ENCODE measurements at regions not wholly inside any gene's neighbourhood (a gene's known extent, or its start where the extent isn't known, plus 50 kb on each side); places are given as distances from the start of the nearest gene placed in this dataset.

GRCh38 chr1:4017636-4018365 lies 117.7 kb upstream of the C1orf174 start:
- DNase-seq, result no peak

GRCh38 chr1:4018466-4019146 lies 118.5 kb upstream of the C1orf174 start:
- no peak for DNase-seq

- no peak for DNase-seq
These were observed 119.1 kb upstream of the C1orf174 start for GRCh38 chr1:4019147-4019521.

GRCh38 chr1:4019606-4020331 lies 119.7 kb upstream of the C1orf174 start:
- no peak for DNase-seq

GRCh38 chr1:4020449-4020848 lies 120.4 kb upstream of the C1orf174 start:
- DNase-seq, result no peak

DNA sequence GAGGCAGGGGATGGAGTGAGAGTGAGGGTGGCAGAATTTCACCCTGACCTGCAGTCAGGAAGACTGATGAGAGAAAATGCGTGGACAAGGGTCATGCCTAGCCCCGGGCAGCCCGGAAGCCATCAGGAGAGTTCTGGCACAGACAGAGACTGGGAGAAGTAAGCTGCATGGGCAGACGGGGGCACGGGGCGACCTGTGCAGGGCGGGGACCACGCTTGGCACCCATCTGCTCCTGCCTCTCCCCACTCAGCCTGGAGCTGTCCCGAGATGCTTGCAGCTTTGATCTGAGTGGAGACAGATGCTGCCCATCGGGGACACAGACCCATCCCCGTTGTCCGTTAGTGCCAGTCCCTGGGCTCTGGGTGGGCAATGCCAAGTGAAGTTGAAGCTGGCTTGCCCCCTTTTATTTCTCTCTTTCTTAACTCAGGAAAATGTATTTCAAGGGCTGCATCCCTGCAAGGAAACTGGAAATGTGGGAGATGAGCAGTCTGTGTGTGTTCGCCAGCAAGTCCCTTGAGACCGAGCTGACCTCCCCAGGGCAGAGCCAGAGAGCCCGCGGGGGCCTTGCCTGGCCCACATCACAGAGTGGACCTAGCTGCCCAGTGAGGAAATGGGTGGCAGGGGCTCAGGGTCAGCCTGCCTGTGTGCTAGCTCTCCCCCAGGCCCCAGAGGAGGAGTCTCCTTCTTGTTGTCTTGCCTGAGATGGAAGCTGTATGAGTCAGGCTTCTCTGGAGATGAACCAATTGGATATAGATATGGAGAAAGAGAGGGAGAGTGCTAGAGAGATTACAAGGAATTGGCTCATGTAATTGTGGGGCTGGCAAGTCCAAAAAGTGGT lies 121.3 kb upstream of the C1orf174 start:
- no peak for DNase-seq

DNA sequence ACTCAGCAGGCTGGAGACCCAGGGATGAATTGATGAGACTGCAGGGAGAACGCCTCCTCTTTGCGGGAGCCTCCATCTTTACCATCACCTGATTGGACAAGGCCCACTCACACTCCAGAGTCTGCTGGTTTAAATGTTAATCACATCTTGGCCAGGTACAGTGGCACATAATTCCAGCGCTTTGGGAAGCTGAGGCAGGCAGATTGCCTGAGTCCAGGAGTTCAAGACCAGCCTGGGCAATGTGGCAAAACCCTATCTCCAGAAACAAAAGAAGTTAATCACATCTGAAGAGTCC lies 121.8 kb upstream of the C1orf174 start:
- DNase-seq, result no peak

DNA sequence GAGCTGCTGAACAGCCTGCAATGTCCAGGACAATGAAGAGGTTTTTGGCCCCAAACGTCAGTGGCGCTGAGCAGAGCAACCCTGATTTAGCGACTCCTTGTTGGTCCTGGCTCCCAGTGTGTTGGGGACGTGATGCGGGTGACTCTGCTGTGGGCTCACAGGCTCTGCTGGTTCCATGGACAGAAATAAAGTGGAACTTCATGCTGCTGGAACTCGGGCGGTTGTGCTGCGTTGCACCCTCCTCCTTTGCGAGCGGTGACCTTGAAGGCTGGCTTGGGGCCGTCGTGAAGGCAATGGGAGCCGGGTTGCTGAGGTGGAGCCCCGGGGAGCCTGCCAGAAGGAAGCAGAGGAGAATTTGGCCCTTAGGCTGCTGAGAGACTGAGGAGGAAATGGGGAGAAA lies 122.6 kb upstream of the C1orf174 start:
- no peak for DNase-seq

GRCh38 chr1:4023678-4024077 lies 123.6 kb upstream of the C1orf174 start:
- no peak for DNase-seq

DNA sequence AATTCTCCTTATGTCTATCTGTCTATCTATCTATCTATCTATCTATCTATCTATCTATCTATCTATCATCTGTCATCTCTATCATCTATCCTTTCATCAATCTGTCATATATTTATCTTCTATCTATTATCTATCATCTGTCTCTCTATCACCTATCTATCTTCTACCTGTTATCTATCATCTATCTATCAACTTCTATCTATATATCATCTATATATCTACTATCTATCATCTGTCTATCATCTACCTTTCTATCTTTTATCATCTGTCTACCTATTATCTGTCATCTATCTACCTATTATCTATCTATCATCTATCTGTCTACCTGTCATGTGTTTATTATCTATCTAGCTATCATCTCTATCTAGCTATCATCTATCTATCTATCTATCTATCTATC lies 124.7 kb upstream of the C1orf174 start:
- DNase-seq, result no peak

- DNase-seq, result no peak
These were observed 125.7 kb upstream of the C1orf174 start for GRCh38 chr1:4025752-4026151.

DNA sequence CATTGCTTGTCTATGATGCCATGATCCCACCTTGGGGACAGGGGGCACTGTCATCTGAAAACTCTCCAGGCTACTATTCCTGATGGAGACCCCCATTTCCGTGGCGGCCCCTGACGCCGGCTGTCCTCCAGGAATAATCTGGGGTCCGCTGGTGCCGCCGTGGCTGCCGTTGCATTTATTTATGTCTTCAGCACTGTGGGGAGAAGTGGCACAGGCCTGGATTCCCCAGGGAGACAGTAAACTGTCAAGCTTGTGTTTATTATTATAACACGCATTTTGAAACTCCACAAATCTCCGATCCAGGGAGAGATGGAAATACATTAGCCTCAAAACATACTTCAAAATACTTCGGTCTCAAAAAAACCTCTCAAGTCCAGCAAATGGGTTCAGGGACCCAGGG lies 126.9 kb upstream of the C1orf174 start:
- DNase-seq, result no peak

- no peak for DNase-seq
These were observed 127.5 kb upstream of the C1orf174 start for GRCh38 chr1:4027492-4028138.

- no peak for DNase-seq
These were observed 128.0 kb upstream of the C1orf174 start for GRCh38 chr1:4028139-4028501.

GRCh38 chr1:4029376-4029775 lies 129.3 kb upstream of the C1orf174 start:
- DNase-seq, result no peak

DNA sequence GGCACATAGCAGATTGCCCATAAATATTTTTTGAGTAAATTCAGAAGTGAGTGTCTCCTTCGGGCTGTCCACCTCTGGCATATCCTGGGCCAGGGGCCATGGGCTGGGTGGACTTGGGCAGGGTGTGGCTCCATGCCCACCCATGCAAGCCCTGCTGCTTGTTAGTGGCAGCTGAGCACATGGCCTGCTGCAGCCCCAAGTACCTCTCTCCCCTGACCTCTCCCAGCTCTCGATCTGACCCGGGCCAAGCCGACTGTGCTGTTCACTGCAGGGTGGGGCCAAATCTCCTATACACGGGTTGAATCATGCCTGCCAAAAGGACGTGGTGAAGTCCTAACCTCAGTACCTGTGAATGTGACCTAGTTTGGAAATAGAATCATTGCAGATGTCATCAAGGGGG lies 132.5 kb upstream of the C1orf174 start:
- DNase-seq, result no peak

DNA sequence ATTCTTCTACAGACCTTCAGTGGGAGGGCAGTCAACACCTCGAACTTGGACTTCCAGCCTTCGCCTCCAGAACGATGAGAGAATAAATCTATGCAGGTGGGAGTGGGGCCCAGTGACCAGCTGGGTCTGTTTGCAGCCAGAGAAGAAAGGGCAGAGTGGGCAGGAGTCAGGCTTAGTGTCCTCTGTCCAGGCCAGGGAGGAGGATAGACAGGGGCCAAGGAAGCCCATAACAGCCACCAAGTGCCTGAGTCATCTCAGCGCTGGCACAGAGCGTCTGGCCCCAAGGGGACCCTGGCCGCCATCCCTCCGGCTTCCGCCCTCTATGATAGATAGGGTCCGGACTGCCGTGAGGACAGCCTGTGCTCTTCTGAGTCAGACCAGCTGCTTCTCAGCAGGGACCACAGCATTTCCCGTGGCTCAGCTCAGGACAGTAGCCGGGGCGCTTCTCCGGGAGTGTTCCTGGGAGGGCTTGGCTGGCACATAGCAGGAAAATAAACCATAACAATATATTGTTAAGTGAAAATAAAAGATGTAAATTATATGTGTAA lies 133.1 kb upstream of the C1orf174 start:
- DNase-seq, result no peak

DNA sequence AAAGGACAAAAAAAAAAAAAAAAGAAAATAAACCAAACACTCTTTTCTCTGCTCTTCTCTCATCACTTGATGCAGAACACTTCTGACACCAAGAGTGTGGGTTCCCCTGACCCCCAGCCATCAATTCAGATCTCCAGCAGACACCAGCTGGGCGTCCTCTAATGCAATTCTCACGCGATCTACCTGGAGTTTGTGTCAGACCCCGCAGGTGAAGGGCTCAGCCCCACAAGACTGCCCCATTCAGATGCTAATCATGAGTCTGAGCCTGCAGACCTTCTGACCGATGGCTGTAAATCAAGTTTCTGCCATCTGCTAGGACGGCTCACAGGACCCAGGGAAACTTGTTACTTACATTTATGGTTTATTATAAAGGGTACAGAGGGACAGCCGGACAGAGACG lies 133.6 kb upstream of the C1orf174 start:
- DNase-seq, result no peak

- DNase-seq, result no peak
These were observed 134.3 kb upstream of the C1orf174 start for GRCh38 chr1:4034318-4034887.

DNA sequence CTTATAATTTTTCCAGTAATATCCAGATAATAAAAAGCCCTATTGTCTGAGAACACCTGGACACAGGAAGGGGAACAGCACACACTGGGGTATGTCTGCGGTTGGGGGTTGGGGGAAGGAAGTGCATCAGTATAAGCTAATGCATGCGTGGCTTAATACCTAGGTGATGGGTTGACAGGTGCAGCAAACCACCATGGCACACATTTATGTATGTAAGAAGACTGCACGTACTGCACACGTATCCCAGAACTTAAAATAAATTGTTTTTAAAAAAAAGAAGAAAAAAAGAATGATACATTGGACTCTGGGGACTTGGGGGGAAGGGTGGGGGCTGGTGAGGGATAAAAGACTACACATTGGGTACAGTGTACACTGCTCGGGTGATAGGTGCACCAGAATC lies 144.9 kb upstream of the C1orf174 start:
- no peak for DNase-seq

DNA sequence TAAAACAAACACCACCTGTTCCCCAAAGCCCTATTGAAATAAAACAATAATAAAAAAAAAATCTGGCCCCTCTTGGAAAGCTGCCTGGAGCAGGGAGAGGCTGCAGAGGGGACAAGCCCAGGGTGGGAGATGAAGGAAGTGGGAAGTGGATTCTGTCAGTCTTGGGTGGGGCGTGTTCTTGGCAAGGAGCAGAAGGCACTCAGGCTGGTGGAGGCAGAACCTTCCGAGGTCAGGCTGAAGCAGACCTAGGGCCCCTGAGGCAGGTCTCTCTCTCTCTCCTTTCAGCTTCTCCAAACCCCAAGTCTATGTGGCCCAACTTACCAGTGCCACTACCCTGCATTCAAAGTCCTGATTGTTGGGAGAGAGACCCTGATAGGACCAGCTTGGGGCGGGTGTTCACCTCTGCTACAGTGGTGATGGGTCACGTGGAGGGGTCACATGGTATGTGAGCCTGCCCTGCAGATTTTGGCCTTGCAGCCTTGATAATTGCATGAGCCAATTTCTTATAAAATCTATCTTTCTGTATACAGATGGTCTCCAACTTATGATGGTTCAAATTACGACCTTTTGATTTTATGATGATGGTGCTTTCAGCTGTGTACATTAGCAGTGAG lies 145.4 kb upstream of the C1orf174 start:
- DNase-seq, result no peak

Data from suppressor macrophage treated with lipopolysaccharide for 1 hour (primary cell).